ENCODE measurements at regions not wholly inside any gene's neighbourhood (a gene's known extent, or its start where the extent isn't known, plus 50 kb on each side); places are given as distances from the start of the nearest gene placed in this dataset.

DNA sequence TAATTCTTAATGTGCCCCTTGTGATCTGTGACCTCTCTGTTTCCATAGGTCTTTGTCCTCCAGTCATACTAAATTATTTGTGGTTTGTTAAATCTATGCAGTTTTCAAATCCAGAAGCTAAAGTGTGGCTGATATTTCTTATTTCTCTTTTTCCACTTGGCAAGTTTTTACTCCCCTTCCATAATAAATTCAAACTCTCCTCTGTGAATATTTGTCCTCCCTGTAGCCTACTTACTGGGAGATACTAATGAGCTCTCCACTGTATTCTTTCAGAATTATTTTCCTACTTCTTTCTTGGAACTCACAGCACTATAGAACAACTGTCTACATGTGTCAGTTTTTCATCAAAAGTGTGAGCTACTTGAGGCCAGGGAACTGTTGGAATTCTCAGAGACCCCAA is 430.8 kb upstream of the PTBP2 start:
- H3K4me3 ChIP-seq (ENCODE audit: low read depth, low read length): no peak overlapping the region
- TF ChIP-seq, protein P1, sequence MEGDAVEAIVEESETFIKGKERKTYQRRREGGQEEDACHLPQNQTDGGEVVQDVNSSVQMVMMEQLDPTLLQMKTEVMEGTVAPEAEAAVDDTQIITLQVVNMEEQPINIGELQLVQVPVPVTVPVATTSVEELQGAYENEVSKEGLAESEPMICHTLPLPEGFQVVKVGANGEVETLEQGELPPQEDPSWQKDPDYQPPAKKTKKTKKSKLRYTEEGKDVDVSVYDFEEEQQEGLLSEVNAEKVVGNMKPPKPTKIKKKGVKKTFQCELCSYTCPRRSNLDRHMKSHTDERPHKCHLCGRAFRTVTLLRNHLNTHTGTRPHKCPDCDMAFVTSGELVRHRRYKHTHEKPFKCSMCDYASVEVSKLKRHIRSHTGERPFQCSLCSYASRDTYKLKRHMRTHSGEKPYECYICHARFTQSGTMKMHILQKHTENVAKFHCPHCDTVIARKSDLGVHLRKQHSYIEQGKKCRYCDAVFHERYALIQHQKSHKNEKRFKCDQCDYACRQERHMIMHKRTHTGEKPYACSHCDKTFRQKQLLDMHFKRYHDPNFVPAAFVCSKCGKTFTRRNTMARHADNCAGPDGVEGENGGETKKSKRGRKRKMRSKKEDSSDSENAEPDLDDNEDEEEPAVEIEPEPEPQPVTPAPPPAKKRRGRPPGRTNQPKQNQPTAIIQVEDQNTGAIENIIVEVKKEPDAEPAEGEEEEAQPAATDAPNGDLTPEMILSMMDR (IDR thresholded peaks at IDR 0.05; ENCODE audit: insufficient read depth, low read depth, low read length): no peak
- no peak for DNase-seq (ENCODE audit: low read depth)

DNA sequence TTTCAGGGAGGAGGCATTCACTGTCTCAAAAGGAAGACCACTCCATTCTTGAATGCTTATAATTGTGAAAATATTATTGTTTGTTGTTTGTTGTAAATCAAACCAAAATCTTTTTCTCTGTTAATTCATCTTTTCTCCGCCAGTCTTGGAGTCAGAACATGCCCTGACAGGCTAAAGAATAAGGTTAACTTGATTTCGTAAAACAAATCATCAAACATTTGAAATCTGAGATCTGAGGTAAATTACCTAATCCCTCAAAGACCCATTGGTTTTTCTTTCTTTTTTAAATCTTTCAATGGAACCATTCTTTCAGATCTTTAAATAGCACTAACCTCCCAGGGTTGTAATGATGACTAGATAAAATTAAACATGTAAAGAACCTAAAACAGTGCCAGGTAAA is 430.1 kb upstream of the PTBP2 start:
- TF ChIP-seq, protein P1 (IDR thresholded peaks at IDR 0.05; ENCODE audit: insufficient read depth, low read depth, low read length): no peak
- no peak overlapping the region for H3K4me3 ChIP-seq (ENCODE audit: low read depth, low read length)
- no peak for DNase-seq (ENCODE audit: low read depth)

GRCh38 chr1:96292141-96292540 is 429.4 kb upstream of the PTBP2 start:
- no peak overlapping the region for H3K4me3 ChIP-seq (ENCODE audit: low read depth, low read length)
- TF ChIP-seq, protein P1 (IDR thresholded peaks at IDR 0.05; ENCODE audit: insufficient read depth, low read depth, low read length): no peak
- no peak for DNase-seq (ENCODE audit: low read depth)

DNA sequence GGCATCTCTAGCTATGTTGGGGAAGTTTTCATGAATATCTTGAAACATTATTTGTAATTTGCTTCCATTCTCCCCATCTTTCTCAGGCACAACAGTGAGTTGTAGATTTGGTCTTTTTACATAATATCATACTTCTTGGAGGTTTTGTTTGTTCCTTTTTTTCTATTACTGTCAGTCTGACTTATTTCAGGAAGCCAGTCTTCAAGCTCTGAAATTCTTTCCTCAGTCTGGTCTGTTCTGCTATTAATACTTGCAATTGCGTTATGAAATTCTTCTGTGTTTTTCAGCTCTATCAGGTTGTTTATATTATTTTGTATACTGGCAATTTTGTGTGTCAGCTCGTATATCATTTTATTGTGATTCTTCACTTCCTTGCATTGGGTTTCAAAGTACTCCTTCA is 424.6 kb upstream of the PTBP2 start:
- no peak for DNase-seq (ENCODE audit: low read depth)
- H3K4me3 ChIP-seq (ENCODE audit: low read depth, low read length): no peak overlapping the region
- TF ChIP-seq, protein P1 (IDR thresholded peaks at IDR 0.05; ENCODE audit: insufficient read depth, low read depth, low read length): no peak

DNA sequence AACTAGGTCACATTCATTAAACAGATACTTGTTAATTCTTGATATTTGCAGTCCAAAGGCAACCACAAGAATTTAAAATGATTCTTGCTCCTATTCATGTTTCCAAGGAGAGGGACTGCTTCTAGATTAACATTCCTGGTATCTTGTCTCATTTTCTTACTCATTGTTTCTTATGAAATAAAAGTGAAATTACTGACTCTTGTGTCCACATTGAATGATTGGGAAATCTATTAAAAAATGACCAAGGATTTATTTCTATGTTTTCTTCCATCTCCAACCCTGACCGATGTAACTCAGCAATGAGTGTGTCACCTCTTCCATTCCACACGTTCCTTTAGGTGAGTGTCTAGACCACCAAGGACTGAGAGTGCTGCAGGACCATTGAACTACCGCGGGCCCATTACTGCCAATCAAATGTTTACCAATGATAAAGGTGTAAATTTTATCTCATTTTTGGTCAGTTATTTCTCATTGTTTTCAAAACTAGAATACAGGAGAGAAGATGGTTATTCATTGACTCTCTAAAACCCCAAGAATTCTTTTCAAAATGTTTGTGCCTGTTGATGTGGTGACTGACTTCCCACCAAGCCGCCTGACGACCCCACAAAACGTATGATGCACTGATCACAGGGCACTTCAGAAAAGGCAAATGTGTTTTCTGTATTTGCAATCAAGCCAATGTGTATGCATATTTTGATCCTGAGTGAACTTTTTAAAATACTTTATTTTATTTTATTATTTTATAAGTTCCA is 414.6 kb upstream of the PTBP2 start:
- no peak overlapping the region for H3K4me3 ChIP-seq (ENCODE audit: low read depth, low read length)
- TF ChIP-seq, protein P1 (IDR thresholded peaks at IDR 0.05; ENCODE audit: insufficient read depth, low read depth, low read length): no peak
- peak; percentile 62 for DNase-seq (ENCODE audit: low read depth)

DNA sequence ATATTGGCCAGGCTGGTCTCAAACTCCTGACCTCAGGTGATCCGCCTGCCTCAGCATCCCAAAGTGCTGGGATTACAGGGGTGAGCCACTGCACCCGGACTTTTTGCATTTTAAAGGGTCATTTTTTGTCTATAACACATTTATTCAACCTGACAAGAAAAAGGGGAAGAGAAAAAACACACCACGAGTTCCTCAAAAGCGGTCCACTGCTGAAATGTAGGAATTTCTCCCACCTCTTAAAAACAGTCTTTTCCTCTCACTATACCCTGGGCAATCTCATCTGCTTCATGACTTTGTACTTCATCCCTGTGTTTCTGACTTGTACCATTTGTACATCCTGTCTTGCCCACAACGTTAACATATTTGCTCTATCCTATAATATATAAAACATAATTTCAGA is 413.3 kb upstream of the PTBP2 start:
- TF ChIP-seq, protein P1 (IDR thresholded peaks at IDR 0.05; ENCODE audit: insufficient read depth, low read depth, low read length): no peak
- no peak overlapping the region for H3K4me3 ChIP-seq (ENCODE audit: low read depth, low read length)
- DNase-seq (ENCODE audit: low read depth): no peak

- no peak overlapping the region for H3K4me3 ChIP-seq (ENCODE audit: low read depth, low read length)
- TF ChIP-seq, protein P1 (IDR thresholded peaks at IDR 0.05; ENCODE audit: insufficient read depth, low read depth, low read length): no peak
- peak; percentile 84 for DNase-seq (ENCODE audit: low read depth)
Observed at GRCh38 chr1:96309783-96310182, 411.8 kb upstream of the PTBP2 start.
